Neural progenitor cell (in vitro differentiated cells): ENCODE measurements at regions not wholly inside any gene's neighbourhood (a gene's known extent, or its start where the extent isn't known, plus 50 kb on each side); places are given as distances from the start of the nearest gene placed in this dataset.

Experiments used
- CTCF ChIP-seq: fragments of 200-600 bp; sonication (generic); IDR thresholded peaks from 2 replicates; pipeline ENCODE4 v1.5.1; 2017; ENCODE audit warnings: antibody characterized with exemption, mild to moderate bottlenecking
- EZH2 ChIP-seq: fragments of 200-600 bp; sonication (generic); IDR thresholded peaks from 2 replicates; pipeline ENCODE4 v1.6.1; 2017; ENCODE audit warnings: antibody characterized with exemption, mild to moderate bottlenecking, moderate library complexity

- no peak for TF ChIP-seq CTCF
- no peak for TF ChIP-seq EZH2
Observed at GRCh38 chr9:103941104-103941503, 153.0 kb upstream of the SMC2 start.
